ENCODE measurements at regions not wholly inside any gene's neighbourhood (a gene's known extent, or its start where the extent isn't known, plus 50 kb on each side); places are given as distances from the start of the nearest gene placed in this dataset.

DNA sequence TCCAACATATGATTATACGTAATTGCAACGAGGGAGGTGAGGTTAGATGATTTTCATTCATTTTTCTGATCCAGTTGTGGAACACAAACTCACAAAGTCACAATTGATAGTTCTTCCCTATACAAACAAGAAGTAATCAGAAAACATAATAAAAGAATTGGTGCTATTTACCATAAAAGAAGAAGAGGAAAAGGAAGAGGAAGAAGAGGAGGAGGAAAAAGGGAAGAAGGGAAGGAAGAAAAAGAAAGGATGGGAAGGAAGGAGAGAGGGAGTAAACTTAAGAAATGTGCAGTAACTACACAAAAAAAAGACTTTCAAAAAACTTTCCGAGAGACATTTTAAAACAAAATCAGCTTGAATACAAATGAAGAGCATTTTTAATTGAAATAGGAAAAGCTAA, 65.0 kb downstream of the CCDC71L start:
- Histone ChIP-seq H3K4me3 (ENCODE audit: low read length) (no peak overlapping the region), H3K27ac (ENCODE audit: low read length) (no peak overlapping the region), H3K27me3 (ENCODE audit: control insufficient read depth, insufficient read depth, low read length) (no peaks in the 10 kb centered on the region), H3K36me3 (ENCODE audit: control insufficient read depth, insufficient read depth, low read length) (no peaks in the 10 kb centered on the region), H3K4me1 (ENCODE audit: control insufficient read depth, insufficient read depth, low read length) (no peaks in the 10 kb centered on the region), H3K9me3 (ENCODE audit: control insufficient read depth, insufficient read depth, low read length) (no peaks in the 10 kb centered on the region)
- Mint-ChIP-seq H3K9me3 (no peaks in the 10 kb centered on the region), H3K27me3 (ENCODE audit: low read depth in 2 of 2) (peaks cover 9 to 18% of the 10 kb centered on the region in 2 donors), H3K27ac (no peak overlapping the region), H3K4me3 (no peak overlapping the region), H3K36me3 (no peaks in the 10 kb centered on the region), H3K4me1 (no peaks in the 10 kb centered on the region)
- TF ChIP-seq, protein P1, sequence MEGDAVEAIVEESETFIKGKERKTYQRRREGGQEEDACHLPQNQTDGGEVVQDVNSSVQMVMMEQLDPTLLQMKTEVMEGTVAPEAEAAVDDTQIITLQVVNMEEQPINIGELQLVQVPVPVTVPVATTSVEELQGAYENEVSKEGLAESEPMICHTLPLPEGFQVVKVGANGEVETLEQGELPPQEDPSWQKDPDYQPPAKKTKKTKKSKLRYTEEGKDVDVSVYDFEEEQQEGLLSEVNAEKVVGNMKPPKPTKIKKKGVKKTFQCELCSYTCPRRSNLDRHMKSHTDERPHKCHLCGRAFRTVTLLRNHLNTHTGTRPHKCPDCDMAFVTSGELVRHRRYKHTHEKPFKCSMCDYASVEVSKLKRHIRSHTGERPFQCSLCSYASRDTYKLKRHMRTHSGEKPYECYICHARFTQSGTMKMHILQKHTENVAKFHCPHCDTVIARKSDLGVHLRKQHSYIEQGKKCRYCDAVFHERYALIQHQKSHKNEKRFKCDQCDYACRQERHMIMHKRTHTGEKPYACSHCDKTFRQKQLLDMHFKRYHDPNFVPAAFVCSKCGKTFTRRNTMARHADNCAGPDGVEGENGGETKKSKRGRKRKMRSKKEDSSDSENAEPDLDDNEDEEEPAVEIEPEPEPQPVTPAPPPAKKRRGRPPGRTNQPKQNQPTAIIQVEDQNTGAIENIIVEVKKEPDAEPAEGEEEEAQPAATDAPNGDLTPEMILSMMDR (IDR thresholded peaks at IDR 0.05) = no peak
- DNase-seq = no peak
- intact Hi-C loops (cut with micrococcal nuclease) = no loop called here
- no CpG with 5 or more reads among the region's 3 CpGs for WGBS (ENCODE audit: insufficient coverage)
- no peak for ATAC-seq

DNA sequence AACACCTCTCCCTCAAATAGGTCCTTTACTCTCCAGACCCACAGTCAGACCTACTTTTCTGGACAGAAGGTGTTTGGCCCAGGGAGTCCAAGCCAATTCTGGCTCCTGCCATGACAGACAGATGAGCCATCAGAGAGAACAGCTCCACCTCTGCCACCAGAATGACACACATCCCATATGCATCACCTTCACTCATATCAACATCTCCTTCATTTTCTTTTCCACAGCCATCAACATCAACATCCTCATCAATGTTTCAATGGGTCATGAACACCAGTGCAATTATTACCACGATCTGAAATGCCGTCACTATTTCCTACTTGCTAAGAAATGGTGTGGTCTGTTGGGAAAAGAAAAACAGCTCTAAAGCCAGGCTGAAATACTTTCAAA, 67.9 kb downstream of the CCDC71L start:
- TF ChIP-seq, protein P1 (IDR thresholded peaks at IDR 0.05) = no peak
- H3K27ac ChIP-seq (ENCODE audit: low read length) = no peak overlapping the region
- ATAC-seq = no peak
- WGBS (ENCODE audit: insufficient coverage) = 100% methylated on average over 2 of the region's 2 CpGs
- no peaks in the 10 kb centered on the region for H3K36me3 ChIP-seq (ENCODE audit: control insufficient read depth, insufficient read depth, low read length)
- Mint-ChIP-seq H3K36me3 (no peaks in the 10 kb centered on the region), H3K4me1 (no peaks in the 10 kb centered on the region), H3K9me3 (no peaks in the 10 kb centered on the region), H3K4me3 (no peak overlapping the region), H3K27ac (no peak overlapping the region), H3K27me3 (ENCODE audit: low read depth in 2 of 2) (peaks cover 16 to 36% of the 10 kb centered on the region in 2 donors)
- no peak overlapping the region for H3K4me3 ChIP-seq (ENCODE audit: low read length)
- no peaks in the 10 kb centered on the region for H3K9me3 ChIP-seq (ENCODE audit: control insufficient read depth, insufficient read depth, low read length)
- intact Hi-C loops (cut with micrococcal nuclease) = no loop called here
- H3K4me1 ChIP-seq (ENCODE audit: control insufficient read depth, insufficient read depth, low read length) = no peaks in the 10 kb centered on the region
- no peaks in the 10 kb centered on the region for H3K27me3 ChIP-seq (ENCODE audit: control insufficient read depth, insufficient read depth, low read length)
- no peak for DNase-seq

DNA sequence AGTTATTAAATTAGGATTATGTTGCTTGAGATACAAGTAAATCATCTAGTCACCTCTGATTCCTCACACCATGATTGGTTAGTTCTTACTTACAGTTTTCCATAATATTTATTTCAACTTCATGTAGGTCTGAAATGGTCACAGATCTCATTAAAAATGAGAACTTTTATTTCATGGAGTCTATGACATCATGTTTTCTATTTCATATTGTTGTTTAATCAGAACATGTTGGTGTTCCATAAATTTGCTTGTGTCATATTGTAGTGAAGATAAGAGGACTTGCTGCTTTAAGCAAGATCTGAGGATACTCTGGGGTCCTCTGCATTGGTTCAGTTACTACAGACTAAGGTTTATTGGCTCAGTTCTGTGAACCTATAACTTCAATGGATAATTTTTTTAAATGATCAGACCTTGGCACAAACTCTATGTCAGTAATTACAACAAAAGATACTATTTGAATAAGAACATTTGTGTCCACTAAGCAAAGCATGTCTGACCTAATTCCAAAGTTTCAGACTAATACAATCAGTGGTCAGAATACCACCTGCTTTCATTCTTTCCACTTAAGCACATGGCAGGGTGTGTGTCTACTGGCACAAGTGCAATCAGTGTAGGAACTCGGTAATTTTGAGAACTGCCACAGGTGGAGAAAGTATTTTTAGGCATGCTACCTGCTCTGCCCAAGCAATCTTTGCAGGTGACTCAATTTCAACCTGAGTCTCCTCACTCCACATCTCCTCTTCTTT, 68.5 kb downstream of the CCDC71L start:
- H3K27ac Mint-ChIP-seq = no peak overlapping the region
- TF ChIP-seq, protein P1 (IDR thresholded peaks at IDR 0.05) = no peak

DNA sequence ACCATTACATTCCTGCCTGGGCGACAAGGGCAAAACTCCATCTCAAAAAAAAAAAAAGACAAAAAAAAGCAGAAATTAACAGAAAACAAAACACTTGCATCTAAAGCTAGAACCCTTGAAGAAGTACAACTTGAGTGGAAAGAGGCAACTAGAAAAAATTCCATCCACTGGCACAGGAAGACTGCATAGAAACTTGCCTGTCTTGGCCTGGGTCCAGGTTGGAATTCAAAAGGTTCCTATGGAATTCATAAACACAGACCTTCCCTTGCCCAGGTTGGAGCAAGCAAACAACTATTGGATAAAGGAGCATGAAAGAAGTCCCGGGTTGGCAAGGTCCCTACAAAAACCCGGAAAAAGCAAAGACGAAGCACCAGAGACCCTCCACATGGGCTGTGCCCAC, 69.8 kb downstream of the CCDC71L start:
- intact Hi-C loops (cut with micrococcal nuclease) = no loop called here
- Mint-ChIP-seq H3K4me1 (no peaks in the 10 kb centered on the region), H3K27ac (no peak overlapping the region), H3K4me3 (no peak overlapping the region), H3K27me3 (ENCODE audit: low read depth in 2 of 2) (peaks cover 22 to 48% of the 10 kb centered on the region in 2 donors), H3K36me3 (no peaks in the 10 kb centered on the region), H3K9me3 (no peaks in the 10 kb centered on the region)
- no peaks in the 10 kb centered on the region for H3K36me3 ChIP-seq (ENCODE audit: control insufficient read depth, insufficient read depth, low read length)
- WGBS (ENCODE audit: insufficient coverage) = 93% methylated on average over 4 of the region's 4 CpGs
- H3K27ac ChIP-seq (ENCODE audit: low read length) = no peak overlapping the region
- H3K27me3 ChIP-seq (ENCODE audit: control insufficient read depth, insufficient read depth, low read length) = no peaks in the 10 kb centered on the region
- TF ChIP-seq, protein P1 (IDR thresholded peaks at IDR 0.05) = no peak
- DNase-seq (no peak), ATAC-seq (no peak)
- no peaks in the 10 kb centered on the region for H3K4me1 ChIP-seq (ENCODE audit: control insufficient read depth, insufficient read depth, low read length)
- no peaks in the 10 kb centered on the region for H3K9me3 ChIP-seq (ENCODE audit: control insufficient read depth, insufficient read depth, low read length)
- H3K4me3 ChIP-seq (ENCODE audit: low read length) = no peak overlapping the region

More for the DNA sequence above, 68.5 kb downstream of the CCDC71L start:
- 93% methylated on average over 1 of the region's 1 CpG for WGBS (ENCODE audit: insufficient coverage)
- Histone ChIP-seq H3K36me3 (ENCODE audit: control insufficient read depth, insufficient read depth, low read length) (no peaks in the 10 kb centered on the region), H3K9me3 (ENCODE audit: control insufficient read depth, insufficient read depth, low read length) (no peaks in the 10 kb centered on the region), H3K27ac (ENCODE audit: low read length) (no peak overlapping the region), H3K4me3 (ENCODE audit: low read length) (no peak overlapping the region), H3K27me3 (ENCODE audit: control insufficient read depth, insufficient read depth, low read length) (no peaks in the 10 kb centered on the region), H3K4me1 (ENCODE audit: control insufficient read depth, insufficient read depth, low read length) (no peaks in the 10 kb centered on the region)
- H3K4me1 Mint-ChIP-seq = no peaks in the 10 kb centered on the region
- no peak for ATAC-seq
- intact Hi-C loops (cut with micrococcal nuclease) = no loop called here
- no peak overlapping the region for H3K4me3 Mint-ChIP-seq
- H3K36me3 Mint-ChIP-seq = no peaks in the 10 kb centered on the region
- no peaks in the 10 kb centered on the region for H3K9me3 Mint-ChIP-seq
- peaks cover 16 to 36% of the 10 kb centered on the region in 2 donors for H3K27me3 Mint-ChIP-seq (ENCODE audit: low read depth in 2 of 2)
- DNase-seq = no peak
